WI38 (cell line): ENCODE measurements at regions not wholly inside any gene's neighbourhood (a gene's known extent, or its start where the extent isn't known, plus 50 kb on each side); places are given as distances from the start of the nearest gene placed in this dataset.

ENCODE experiments used
- H3K4me3 ChIP-seq: 2 replicates; pipeline ENCODE4 v1.5.1; 2011; ENCODE audit warnings: low read depth, mild to moderate bottlenecking, control low read depth, low read length
- TF ChIP-seq, protein P1 (sequence below): IDR thresholded peaks from 2 replicates; pipeline ENCODE4 v1.5.1; 2012; ENCODE audit warnings: low read depth, mild to moderate bottlenecking, control low read depth, low read length

DNA sequence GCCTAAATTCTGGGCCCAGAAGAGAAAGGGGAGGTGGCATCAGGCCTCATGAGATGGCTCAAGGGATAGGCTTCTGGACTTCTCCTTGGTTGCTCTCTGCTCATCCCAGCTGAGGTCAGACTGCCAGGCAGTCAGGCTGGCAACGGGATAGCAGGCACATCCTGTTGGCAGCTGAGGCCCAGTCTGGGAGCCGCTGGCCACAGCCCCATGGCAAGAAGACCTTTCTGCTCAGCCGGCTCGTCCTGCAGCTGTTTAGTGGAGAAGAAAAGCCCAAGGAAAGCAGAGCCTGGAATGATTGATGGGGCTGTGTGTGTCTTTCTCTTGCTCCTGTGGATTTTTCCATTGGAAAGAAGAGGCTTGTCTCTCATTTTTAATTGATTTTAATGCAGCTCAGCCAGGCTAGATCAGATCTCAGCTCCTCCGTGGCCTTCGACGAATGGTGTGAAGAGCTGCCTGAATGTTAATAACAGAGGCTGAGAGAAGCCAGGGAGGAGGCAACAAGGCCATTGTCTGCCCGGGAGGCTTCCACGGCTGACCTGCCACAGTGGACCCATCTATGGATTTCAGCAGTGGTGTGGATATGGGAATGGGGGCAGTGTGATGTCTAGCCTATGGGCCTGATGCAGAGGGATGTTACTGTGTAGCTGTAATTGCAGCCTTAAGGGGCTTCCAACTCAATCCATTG lies 99.5 kb downstream of the HS1BP3 start:
- TF ChIP-seq, protein P1, sequence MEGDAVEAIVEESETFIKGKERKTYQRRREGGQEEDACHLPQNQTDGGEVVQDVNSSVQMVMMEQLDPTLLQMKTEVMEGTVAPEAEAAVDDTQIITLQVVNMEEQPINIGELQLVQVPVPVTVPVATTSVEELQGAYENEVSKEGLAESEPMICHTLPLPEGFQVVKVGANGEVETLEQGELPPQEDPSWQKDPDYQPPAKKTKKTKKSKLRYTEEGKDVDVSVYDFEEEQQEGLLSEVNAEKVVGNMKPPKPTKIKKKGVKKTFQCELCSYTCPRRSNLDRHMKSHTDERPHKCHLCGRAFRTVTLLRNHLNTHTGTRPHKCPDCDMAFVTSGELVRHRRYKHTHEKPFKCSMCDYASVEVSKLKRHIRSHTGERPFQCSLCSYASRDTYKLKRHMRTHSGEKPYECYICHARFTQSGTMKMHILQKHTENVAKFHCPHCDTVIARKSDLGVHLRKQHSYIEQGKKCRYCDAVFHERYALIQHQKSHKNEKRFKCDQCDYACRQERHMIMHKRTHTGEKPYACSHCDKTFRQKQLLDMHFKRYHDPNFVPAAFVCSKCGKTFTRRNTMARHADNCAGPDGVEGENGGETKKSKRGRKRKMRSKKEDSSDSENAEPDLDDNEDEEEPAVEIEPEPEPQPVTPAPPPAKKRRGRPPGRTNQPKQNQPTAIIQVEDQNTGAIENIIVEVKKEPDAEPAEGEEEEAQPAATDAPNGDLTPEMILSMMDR: no peak
- H3K4me3 ChIP-seq: no peak overlapping the region

GRCh38 chr2:20551945-20552328 lies 99.0 kb downstream of the HS1BP3 start:
- H3K4me3 ChIP-seq: no peak overlapping the region
- TF ChIP-seq, protein P1: no peak

- TF ChIP-seq, protein P1: no peak
- no peak overlapping the region for H3K4me3 ChIP-seq
These were observed 98.1 kb downstream of the HS1BP3 start for GRCh38 chr2:20552847-20553246.

DNA sequence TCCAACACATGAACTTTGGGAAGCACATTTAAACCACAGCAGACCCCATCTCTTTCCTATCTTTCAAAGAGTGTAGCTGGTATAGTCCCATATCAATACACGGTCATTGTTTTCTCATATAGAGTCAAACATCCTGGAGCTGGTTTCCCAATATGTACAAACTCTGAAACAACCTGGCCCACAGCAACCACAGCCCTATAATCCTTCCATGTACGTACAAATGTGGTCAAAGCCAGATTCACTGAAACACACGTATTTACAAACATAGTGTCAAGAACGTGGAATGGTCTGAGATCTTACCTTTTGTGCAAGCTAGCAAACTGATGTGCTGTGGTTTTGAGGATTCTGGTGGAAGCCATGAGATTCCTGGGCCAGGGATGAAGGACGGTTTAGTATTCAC lies 97.3 kb downstream of the HS1BP3 start:
- TF ChIP-seq, protein P1: no peak
- no peak overlapping the region for H3K4me3 ChIP-seq

DNA sequence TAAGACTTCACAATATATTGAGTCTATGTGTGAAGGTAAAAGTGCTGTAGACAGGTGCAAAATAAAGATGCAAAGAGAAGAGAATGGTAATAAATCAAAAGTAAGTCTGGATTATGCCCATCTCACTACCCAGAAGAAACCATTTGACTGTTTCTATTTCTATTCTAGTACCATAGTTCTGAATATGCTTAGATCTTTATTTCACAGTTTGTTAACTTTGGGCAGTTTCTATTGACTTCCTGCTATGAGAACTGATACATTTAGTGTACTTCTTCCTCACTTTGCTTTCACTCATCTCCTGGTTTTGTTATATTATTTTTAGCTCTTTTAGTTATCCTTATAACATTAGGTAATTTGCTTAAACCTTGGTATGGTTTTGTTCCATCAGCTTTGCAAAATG lies 94.9 kb downstream of the HS1BP3 start:
- no peak overlapping the region for H3K4me3 ChIP-seq
- TF ChIP-seq, protein P1: no peak

DNA sequence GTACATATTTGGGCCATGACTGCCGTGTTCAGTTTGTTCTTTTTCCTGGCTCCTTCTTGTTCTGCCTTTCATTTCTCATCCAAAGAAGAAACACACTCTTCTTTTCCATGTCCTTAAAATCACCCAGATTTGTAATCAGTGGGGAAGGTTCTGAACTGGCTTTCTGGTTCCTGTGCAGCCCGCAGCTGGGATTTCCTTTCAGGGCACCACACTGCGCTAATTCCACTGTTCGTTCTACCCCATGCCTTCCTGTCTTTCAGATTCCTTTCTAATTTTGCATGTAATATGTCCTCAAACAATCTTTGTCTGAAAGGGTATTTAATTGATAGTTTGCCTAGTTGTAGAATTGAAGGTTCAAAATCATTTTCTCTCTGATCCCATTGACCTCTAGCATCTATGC lies 94.1 kb downstream of the HS1BP3 start:
- TF ChIP-seq, protein P1: no peak
- no peak overlapping the region for H3K4me3 ChIP-seq

DNA sequence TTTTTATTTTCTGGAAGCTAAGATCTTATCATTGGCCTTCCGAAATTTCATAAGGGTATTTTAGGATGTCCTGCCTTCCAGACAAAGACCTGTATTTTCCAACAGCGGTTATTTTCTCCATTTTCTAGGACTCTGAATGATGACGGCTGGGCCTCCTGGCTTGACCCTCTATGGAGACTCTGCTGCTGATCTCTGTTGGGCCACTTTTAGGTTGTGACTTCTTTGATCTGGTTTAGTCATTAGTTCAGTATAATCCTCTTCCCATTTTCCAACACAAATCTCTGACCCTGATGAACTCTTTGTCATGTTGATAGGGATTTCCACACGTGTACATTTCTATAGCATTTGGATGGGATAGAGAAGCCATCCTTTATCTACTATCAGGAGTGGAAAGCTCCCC lies 93.7 kb downstream of the HS1BP3 start:
- TF ChIP-seq, protein P1: no peak
- no peak overlapping the region for H3K4me3 ChIP-seq
